HEK293 (cell line): ENCODE measurements at regions not wholly inside any gene's neighbourhood (a gene's known extent, or its start where the extent isn't known, plus 50 kb on each side); places are given as distances from the start of the nearest gene placed in this dataset.

Source experiments
- CTCF ChIA-PET: fragments of 350-600 bp; formaldehyde crosslinking; extraction: SDS; loops from one replicate; lab custom pipeline; 2021; ENCODE audit warnings: antibody characterized with exemption; lab: Yijun Ruan, JAX
- POLR2A ChIA-PET: fragments of 300-600 bp; formaldehyde crosslinking; extraction: SDS; loops from one replicate; lab custom pipeline; 2020; ENCODE audit warnings: antibody characterized with exemption, inconsistent platforms; lab: Yijun Ruan, JAX
- H3K27ac ChIP-seq: fragments of 200-500 bp; sonication (Bioruptor generic); 2 replicates; pipeline ENCODE4 v1.5.1; 2014; ENCODE audit warnings: low read depth, low read length, control low read depth, inconsistent platforms; ENCODE audit errors: extremely low read depth
- H3K36me3 ChIP-seq, 2 experiments: fragments of 200-500 bp in 1 of 2; sonication (Bioruptor generic) in 1 of 2; 1 replicate in 1 of 2; 2 replicates in 1 of 2; pipeline ENCODE4 v1.5.1; 2014 to 2017; ENCODE audit warnings: inconsistent platforms in 2 of 2, low read length in 2 of 2; ENCODE audit not compliant: control insufficient read depth in 2 of 2, insufficient read depth in 1 of 2
- H3K4me1 ChIP-seq: fragments of 200-500 bp; sonication (Bioruptor generic); 2 replicates; pipeline ENCODE4 v1.5.1; 2014; ENCODE audit warnings: mild to moderate bottlenecking, low read length, inconsistent platforms; ENCODE audit not compliant: control insufficient read depth, insufficient read depth
- H3K4me3 ChIP-seq: 2 replicates; pipeline ENCODE4 v1.5.1; 2011; ENCODE audit warnings: low read depth, mild to moderate bottlenecking, control low read depth, low read length, moderate library complexity
- H3K9me3 ChIP-seq: fragments of 200-500 bp; sonication (Bioruptor generic); 2 replicates; pipeline ENCODE4 v1.5.1; 2014; ENCODE audit warnings: low read depth, low read length, inconsistent platforms; ENCODE audit not compliant: control insufficient read depth, insufficient read depth
- HIC1 ChIP-seq: fragments of 450-650 bp; formaldehyde crosslinking; IDR thresholded peaks from 2 replicates; pipeline ENCODE4 v1.5.1; 2016; ENCODE audit warnings: missing biosample characterization, missing genetic modification characterization
- KLF1 ChIP-seq: fragments of 450-650 bp; formaldehyde crosslinking; IDR thresholded peaks from 2 replicates; pipeline ENCODE4 v1.5.1; 2016; ENCODE audit warnings: missing biosample characterization, missing genetic modification characterization
- KLF10 ChIP-seq: fragments of 450-650 bp; IDR thresholded peaks from 2 replicates; pipeline ENCODE4 v1.5.1; 2018; ENCODE audit warnings: missing biosample characterization, mild to moderate bottlenecking, missing genetic modification characterization
- KLF7 ChIP-seq: fragments of 450-650 bp; formaldehyde crosslinking; IDR thresholded peaks from 2 replicates; pipeline ENCODE4 v1.5.1; 2016; ENCODE audit warnings: missing biosample characterization, missing genetic modification characterization, borderline replicate concordance
- MEIS1 ChIP-seq: sonication (generic); formaldehyde crosslinking; IDR thresholded peaks from 2 replicates; pipeline ENCODE4 v1.8.1; 2022; ENCODE audit warnings: missing genetic modification reagents, mild to moderate bottlenecking, borderline replicate concordance
- OSR2 ChIP-seq: fragments of 450-650 bp; formaldehyde crosslinking; IDR thresholded peaks from 2 replicates; pipeline ENCODE4 v1.5.1; 2016; ENCODE audit warnings: missing biosample characterization, missing genetic modification characterization
- PRDM10 ChIP-seq: fragments of 450-650 bp; formaldehyde crosslinking; IDR thresholded peaks from 2 replicates; pipeline ENCODE4 v1.5.1; 2016; ENCODE audit warnings: missing biosample characterization, missing genetic modification characterization
- REPIN1 ChIP-seq: fragments of 450-650 bp; formaldehyde crosslinking; IDR thresholded peaks from 2 replicates; pipeline ENCODE4 v1.5.1; 2017; ENCODE audit warnings: missing biosample characterization, missing genetic modification characterization, low read depth
- SCRT1 ChIP-seq: fragments of 450-650 bp; formaldehyde crosslinking; IDR thresholded peaks from 2 replicates; pipeline ENCODE4 v1.5.1; 2016; ENCODE audit warnings: missing biosample characterization, missing genetic modification characterization, borderline replicate concordance
- SETDB1 ChIP-seq: IDR thresholded peaks from one replicate; pipeline ENCODE4 v1.6.1; 2017; ENCODE audit warnings: mild to moderate bottlenecking, low read length, moderate library complexity, mixed read lengths; ENCODE audit not compliant: insufficient read length
- ZBTB7A ChIP-seq: fragments of 450-650 bp; formaldehyde crosslinking; IDR thresholded peaks from 2 replicates; pipeline ENCODE4 v1.5.1; 2016; ENCODE audit warnings: low read depth, missing biosample characterization, missing genetic modification characterization
- ZFP3 ChIP-seq: fragments of 450-650 bp; formaldehyde crosslinking; IDR thresholded peaks from 2 replicates; pipeline ENCODE4 v1.5.1; 2016; ENCODE audit warnings: low read depth, missing biosample characterization, missing genetic modification characterization
- ZNF132 ChIP-seq: fragments of 450-650 bp; formaldehyde crosslinking; IDR thresholded peaks from 2 replicates; pipeline ENCODE4 v1.5.1; 2017; ENCODE audit warnings: missing biosample characterization, missing genetic modification characterization, borderline replicate concordance
- ZNF302 ChIP-seq: fragments of 450-650 bp; formaldehyde crosslinking; IDR thresholded peaks from 2 replicates; pipeline ENCODE4 v1.5.1; 2016; ENCODE audit warnings: missing biosample characterization, missing genetic modification characterization, low read depth
- ZNF311 ChIP-seq: fragments of 450-650 bp; formaldehyde crosslinking; IDR thresholded peaks from 2 replicates; pipeline ENCODE4 v1.5.1; 2017; ENCODE audit warnings: missing biosample characterization, missing genetic modification characterization, borderline replicate concordance
- ZNF354C ChIP-seq: fragments of 450-650 bp; formaldehyde crosslinking; IDR thresholded peaks from 2 replicates; pipeline ENCODE4 v1.5.1; 2016; ENCODE audit warnings: missing biosample characterization, missing genetic modification characterization, low read depth, borderline replicate concordance
- ZNF501 ChIP-seq: fragments of 450-650 bp; formaldehyde crosslinking; IDR thresholded peaks from 2 replicates; pipeline ENCODE4 v1.5.1; 2016; ENCODE audit warnings: missing biosample characterization, missing genetic modification characterization
- ZNF514 ChIP-seq: fragments of 450-650 bp; formaldehyde crosslinking; IDR thresholded peaks from 2 replicates; pipeline ENCODE4 v1.5.1; 2016; ENCODE audit warnings: missing biosample characterization, missing genetic modification characterization
- ZNF521 ChIP-seq: fragments of 450-650 bp; formaldehyde crosslinking; IDR thresholded peaks from 2 replicates; pipeline ENCODE4 v1.5.1; 2017; ENCODE audit warnings: missing biosample characterization, mild to moderate bottlenecking, missing genetic modification characterization
- ZNF610 ChIP-seq: fragments of 450-650 bp; formaldehyde crosslinking; IDR thresholded peaks from 2 replicates; pipeline ENCODE4 v1.5.1; 2016; ENCODE audit warnings: missing biosample characterization, missing genetic modification characterization, borderline replicate concordance
- ZNF658 ChIP-seq: fragments of 450-650 bp; formaldehyde crosslinking; IDR thresholded peaks from 2 replicates; pipeline ENCODE4; 2016; ENCODE audit warnings: missing biosample characterization, missing genetic modification characterization
- ZNF664 ChIP-seq: fragments of 450-650 bp; formaldehyde crosslinking; IDR thresholded peaks from 2 replicates; pipeline ENCODE4 v1.5.1; 2016; ENCODE audit warnings: missing biosample characterization, missing genetic modification characterization
- ZNF76 ChIP-seq: fragments of 450-650 bp; formaldehyde crosslinking; IDR thresholded peaks from 2 replicates; pipeline ENCODE4; 2016; ENCODE audit warnings: low read depth, missing biosample characterization, missing genetic modification characterization, borderline replicate concordance
- ZNF768 ChIP-seq: fragments of 450-650 bp; formaldehyde crosslinking; IDR thresholded peaks from 2 replicates; pipeline ENCODE4 v1.5.1; 2018; ENCODE audit warnings: missing biosample characterization, mild to moderate bottlenecking, missing genetic modification characterization
- TF ChIP-seq, protein P1 (sequence below): fragments of 450-650 bp; formaldehyde crosslinking; IDR thresholded peaks from 2 replicates; pipeline ENCODE4 v1.5.1; 2016; ENCODE audit warnings: missing biosample characterization, missing genetic modification characterization
- TF ChIP-seq, protein P2 (sequence below): fragments of 450-650 bp; formaldehyde crosslinking; IDR thresholded peaks from 2 replicates; pipeline ENCODE4 v1.5.1; 2016; ENCODE audit warnings: missing biosample characterization, missing genetic modification characterization

DNA sequence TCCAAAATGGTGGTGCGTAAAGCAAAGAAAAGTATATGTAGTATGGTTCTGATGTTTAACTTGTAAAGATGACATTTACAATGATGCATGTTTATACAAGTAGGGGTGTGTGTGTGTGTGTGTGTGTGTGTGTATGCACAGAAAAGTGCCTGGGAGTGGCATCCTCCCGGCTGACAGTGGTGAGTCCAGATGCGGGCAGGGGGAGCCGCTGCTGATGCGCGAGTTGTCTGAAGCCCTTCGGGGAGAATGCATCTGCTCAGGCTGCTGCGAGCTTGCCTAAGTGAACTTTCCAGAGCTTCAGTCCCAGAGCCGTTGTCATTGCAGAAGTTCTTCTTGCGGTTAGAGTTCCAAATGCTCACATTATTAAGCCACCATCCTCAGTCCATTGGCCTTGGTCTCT lies 429.7 kb upstream of the HS6ST1 start:
- no peaks in the 10 kb centered on the region for H3K9me3 ChIP-seq
- ChIA-PET POLR2A (no interaction called here), CTCF (interaction anchor here (0.7 kb wide), 1 partner anchor 202 kb away, joined by 3 read pairs; no protein-coding TSS in a partner anchor)
- no peak overlapping the region for H3K4me3 ChIP-seq
- no peak overlapping the region for H3K27ac ChIP-seq
- H3K36me3 ChIP-seq = no peaks in the 10 kb centered on the region
- no peak for TF ChIP-seq ZNF132 (tag by site-specific recombination)
- TF ChIP-seq ZNF768 = no peak
- no peak for TF ChIP-seq ZNF76 (tag by site-specific recombination)
- no peak for TF ChIP-seq ZNF521 (tag by site-specific recombination)
- no peak for TF ChIP-seq KLF10 (tag by site-specific recombination)
- no peak for TF ChIP-seq ZNF610 (tag by site-specific recombination)
- no peak for TF ChIP-seq ZNF354C (tag by site-specific recombination)
- no peak for TF ChIP-seq ZBTB7A
- H3K4me1 ChIP-seq = no peaks in the 10 kb centered on the region

GRCh38 chr2:128748835-128749605 lies 430.4 kb upstream of the HS6ST1 start:
- ChIA-PET CTCF (interaction anchor here (0.7 to 0.8 kb wide), 2 partner anchors 12 to 203 kb away, joined by 3 read pairs; no protein-coding TSS in a partner anchor), POLR2A (no interaction called here)

More at GRCh38 chr2:128748835-128749605, 430.4 kb upstream of the HS6ST1 start:
- no peak overlapping the region for H3K4me3 ChIP-seq
- H3K27ac ChIP-seq = no peak overlapping the region
- no peak for TF ChIP-seq SCRT1 (tag by site-specific recombination)
- no peak for TF ChIP-seq ZNF658 (tag by site-specific recombination)
- TF ChIP-seq SETDB1 = no peak
- no peak for TF ChIP-seq OSR2 (tag by site-specific recombination)
- no peak for TF ChIP-seq ZNF311
- no peak for TF ChIP-seq KLF1 (tag by site-specific recombination)
- TF ChIP-seq KLF7 (tag by site-specific recombination) = no peak
- TF ChIP-seq PRDM10 (tag by site-specific recombination) = no peak
- no peak for TF ChIP-seq ZFP3
- TF ChIP-seq, protein P1, sequence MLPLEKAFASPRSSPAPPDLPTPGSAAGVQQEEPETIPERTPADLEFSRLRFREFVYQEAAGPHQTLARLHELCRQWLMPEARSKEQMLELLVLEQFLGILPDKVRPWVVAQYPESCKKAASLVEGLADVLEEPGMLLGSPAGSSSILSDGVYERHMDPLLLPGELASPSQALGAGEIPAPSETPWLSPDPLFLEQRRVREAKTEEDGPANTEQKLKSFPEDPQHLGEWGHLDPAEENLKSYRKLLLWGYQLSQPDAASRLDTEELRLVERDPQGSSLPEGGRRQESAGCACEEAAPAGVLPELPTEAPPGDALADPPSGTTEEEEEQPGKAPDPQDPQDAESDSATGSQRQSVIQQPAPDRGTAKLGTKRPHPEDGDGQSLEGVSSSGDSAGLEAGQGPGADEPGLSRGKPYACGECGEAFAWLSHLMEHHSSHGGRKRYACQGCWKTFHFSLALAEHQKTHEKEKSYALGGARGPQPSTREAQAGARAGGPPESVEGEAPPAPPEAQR (tag by site-specific recombination) = no peak
- TF ChIP-seq ZNF501 (tag by site-specific recombination) = no peak
- TF ChIP-seq REPIN1 (tag by site-specific recombination) = no peak
- no peak for TF ChIP-seq MEIS1
- TF ChIP-seq, protein P2, sequence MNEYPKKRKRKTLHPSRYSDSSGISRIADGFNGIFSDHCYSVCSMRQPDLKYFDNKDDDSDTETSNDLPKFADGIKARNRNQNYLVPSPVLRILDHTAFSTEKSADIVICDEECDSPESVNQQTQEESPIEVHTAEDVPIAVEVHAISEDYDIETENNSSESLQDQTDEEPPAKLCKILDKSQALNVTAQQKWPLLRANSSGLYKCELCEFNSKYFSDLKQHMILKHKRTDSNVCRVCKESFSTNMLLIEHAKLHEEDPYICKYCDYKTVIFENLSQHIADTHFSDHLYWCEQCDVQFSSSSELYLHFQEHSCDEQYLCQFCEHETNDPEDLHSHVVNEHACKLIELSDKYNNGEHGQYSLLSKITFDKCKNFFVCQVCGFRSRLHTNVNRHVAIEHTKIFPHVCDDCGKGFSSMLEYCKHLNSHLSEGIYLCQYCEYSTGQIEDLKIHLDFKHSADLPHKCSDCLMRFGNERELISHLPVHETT (tag by site-specific recombination) = no peak
- TF ChIP-seq ZNF514 (tag by site-specific recombination) = no peak
- TF ChIP-seq HIC1 (tag by site-specific recombination) = no peak
- TF ChIP-seq ZNF664 (tag by site-specific recombination) = no peak
- no peak for TF ChIP-seq ZNF302
- no peaks in the 10 kb centered on the region for H3K36me3 ChIP-seq
- no peaks in the 10 kb centered on the region for H3K9me3 ChIP-seq
- H3K4me1 ChIP-seq = no peaks in the 10 kb centered on the region
